NCI-H345 (cell line): ENCODE measurements at regions not wholly inside any gene's neighbourhood (a gene's known extent, or its start where the extent isn't known, plus 50 kb on each side); places are given as distances from the start of the nearest gene placed in this dataset.
"Not testable (repeated sequence)": the region's sequence is repeated elsewhere in the genome, so short reads cannot be mapped to it uniquely, and the experiment has no call there.

Experiments used
- DNase-seq: peaks from one replicate; lab custom pipeline; 2025; lab: John Stamatoyannopoulos, UW

DNA sequence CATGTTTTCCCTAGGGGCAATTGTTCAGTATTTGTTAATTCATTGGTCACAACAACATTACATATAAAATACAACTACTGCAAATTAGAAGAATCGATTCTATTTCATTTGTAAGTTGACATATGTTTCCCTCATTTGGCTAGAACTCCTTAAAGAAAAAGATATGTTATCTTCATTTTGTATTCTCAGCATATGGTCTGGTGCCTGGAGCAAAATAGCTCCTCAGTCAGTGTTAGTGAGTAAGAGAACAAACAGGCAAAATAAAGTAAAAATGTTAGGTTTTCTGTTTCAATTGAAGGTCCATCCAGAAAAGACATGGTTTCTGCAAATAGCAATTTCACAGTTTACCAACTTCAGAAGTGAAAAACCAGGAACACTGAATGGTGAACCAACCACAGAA, 1343.1 kb downstream of the ROBO1 start:
- no peak for DNase-seq

DNA sequence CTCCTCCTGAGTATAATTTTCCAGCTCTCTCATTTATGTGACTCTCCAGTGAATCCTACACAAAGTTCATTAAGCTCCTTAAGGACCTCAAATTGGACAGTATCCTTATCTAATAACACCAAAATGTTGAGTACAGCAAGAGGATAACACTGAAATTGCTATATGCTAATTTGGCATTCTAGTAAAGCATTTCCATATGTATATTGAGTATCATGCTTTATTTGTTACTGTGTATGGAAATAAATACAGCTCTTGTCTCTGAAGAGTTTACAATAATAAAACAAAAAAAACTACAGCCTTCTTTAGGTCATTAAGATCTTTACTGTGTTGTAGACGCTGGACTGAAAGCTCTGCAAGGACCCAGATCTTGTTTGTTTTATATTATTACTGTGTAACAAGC, 1341.3 kb downstream of the ROBO1 start:
- no peak for DNase-seq

GRCh38 chr3:78427303-78427702, 1340.5 kb downstream of the ROBO1 start:
- DNase-seq, result no peak

GRCh38 chr3:78430741-78431140, 1337.1 kb downstream of the ROBO1 start:
- DNase-seq, result no peak

DNA sequence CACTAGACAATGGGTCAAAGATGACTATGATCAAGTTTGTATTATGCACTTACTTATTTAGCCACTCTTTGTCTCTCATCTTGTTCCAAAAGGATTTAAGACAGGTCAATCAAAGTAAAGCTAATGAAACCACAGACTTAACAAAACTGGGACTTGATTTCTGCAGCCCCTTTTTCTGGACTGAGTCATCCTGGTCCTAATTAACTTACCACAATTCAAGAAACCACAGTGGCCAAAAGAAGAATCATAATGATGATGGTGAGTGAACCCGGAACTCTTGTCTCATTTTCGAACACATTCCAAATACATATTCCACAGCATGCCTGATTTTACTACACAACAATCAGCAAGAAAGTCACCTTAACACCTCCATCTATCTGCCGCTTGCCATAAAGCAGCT, 1333.0 kb downstream of the ROBO1 start:
- DNase-seq, result no peak

DNA sequence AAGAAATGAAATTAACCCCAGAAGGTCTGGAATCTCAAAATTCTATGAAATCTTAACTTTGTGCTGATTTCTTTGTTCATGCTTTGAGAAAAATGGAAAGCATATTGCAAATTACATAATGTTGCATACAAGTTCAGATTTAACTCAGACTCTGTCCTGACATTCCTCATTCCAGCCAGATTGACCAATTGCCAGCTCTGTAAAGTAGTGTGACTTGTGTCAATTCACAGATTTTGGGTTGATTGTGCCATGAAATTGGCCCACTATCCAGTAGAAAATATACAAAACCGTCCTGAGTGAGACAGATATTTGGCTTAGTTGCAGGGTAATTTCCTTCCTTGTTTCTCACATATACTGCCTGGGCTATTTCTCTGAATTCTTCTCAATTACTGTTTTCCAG, 1312.6 kb downstream of the ROBO1 start:
- DNase-seq, result no peak

DNA sequence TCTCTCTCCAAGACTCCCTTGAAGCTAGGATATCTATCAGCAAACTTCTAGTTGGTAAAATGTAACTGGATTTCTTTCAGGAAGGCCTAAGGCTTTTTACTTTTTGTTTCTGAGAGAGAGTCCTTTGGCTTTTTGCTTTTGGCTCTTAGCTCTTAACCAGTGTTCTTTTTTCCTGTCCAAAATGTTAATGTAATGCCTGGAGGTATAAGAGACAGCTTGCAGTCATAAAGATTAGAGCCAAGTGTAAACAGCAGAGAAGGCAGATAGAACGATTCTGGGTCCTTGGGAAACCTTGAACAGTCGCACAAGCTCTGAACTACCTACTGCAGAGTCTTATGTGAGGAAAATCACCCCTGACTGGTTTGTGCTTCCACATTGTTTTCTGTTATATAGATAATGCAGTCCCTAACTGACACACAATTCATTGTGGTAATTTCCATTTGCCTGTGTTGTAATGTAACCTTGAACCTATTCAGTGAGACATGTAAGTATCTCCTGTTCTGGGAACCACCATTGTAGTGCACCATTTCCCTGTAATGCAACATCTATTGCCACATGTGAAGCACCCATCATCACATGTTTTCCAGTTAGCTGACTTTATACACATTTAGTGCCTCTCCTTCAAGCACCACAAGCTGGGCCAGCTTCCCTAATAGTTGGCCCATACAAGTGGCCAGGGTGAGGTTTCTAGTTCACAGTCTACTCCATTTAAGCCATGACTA, 1311.9 kb downstream of the ROBO1 start:
- no peak for DNase-seq

DNA sequence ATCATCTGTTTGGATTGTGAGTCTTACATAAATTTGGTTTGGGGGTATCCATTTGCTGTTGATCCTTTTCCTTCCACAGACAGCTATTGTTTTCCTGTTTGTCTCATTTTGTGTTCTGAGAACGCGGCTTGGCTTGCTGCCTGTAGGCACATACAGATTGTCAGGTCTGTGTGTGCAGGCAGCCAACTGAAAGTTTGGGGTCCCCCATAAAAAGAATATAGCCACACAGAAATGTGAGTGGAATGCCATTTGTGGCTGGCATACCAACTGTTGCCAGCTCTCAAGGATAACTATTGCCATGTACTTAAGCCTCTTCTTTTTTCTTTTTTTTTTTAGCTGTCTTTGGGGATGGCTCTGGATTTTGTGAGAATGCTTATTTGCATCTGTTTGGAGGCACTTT, 1308.0 kb downstream of the ROBO1 start:
- no peak for DNase-seq

DNA sequence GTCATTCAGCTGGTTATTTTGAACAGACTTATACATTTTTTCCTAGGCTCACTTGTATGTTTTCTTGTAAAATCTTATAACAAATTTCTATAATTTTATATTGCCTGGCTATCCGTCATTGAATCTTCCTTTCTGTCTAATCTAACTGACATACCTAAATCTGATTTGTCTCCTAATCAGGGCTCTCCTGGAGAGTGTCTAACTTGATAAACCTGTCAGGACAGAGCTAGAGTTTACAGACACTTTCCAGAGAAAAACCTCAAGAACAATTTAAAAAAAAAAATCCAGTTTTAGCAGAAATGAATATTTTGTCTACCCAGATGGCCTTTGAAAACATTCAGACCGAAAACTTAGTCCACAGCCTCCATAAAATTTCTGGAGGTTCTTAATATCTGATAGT, 1305.8 kb downstream of the ROBO1 start:
- no peak for DNase-seq

DNA sequence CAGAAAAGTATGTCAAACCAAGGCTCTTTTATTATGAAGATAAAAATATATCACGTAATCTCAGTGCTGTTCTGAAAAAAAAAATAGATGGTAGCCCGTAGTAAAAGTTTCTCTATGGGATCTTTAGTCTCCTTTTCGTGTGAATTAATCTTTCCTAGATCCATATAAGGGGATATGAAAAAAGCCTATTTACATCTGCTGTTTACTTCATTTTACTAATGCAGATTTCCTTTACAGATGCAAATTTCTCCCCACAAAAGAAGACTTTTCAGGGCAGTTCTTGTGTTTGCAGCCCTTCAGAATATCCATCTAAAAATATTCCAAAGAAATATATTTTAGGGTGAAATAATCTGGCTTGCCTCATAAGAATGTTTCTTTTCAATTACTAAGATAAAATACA, 1291.7 kb downstream of the ROBO1 start:
- DNase-seq, result no peak

DNA sequence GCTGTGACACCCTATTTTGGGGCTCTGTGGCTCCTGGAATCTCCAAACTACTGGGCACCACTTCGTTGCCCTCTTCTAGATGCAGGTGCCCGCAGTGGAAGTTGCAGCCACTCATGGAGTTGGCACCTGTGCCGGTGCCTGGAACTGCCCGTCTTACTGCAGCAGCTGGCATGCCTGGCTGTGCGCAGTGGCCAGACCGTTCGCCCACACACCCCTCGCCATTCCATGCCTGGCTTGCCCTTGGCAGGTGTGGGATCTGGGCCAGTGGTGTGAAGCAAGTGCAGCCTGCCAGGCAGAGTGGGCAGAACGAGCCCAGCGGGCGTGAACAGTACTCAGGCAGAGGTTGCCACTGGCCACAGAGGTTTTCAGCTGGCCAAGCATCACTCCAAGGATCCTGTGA, 1286.7 kb downstream of the ROBO1 start:
- no peak for DNase-seq

DNA sequence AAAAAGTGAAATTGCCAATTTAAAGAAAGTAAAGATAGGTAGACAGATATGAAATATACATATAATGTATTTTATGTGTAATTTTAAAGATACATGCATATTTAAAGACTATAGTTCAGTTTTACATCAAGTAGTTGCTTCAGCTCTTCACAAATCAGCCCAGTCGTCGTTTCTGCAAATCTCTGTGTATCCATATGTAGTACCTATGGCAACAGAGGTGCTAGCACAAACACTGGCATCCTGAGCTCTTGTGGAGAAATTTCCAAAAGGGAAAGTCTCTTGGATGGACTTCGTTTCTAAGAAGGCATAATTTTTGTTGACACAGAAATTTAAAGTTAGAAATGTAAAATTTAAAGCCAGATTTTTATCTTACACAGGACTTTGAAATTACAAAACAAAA, 1284.7 kb downstream of the ROBO1 start:
- no peak for DNase-seq

- no peak for DNase-seq
Observed at GRCh38 chr3:78494851-78495250, 1272.9 kb downstream of the ROBO1 start.

GRCh38 chr3:78495301-78495700, 1272.5 kb downstream of the ROBO1 start:
- no peak for DNase-seq

DNA sequence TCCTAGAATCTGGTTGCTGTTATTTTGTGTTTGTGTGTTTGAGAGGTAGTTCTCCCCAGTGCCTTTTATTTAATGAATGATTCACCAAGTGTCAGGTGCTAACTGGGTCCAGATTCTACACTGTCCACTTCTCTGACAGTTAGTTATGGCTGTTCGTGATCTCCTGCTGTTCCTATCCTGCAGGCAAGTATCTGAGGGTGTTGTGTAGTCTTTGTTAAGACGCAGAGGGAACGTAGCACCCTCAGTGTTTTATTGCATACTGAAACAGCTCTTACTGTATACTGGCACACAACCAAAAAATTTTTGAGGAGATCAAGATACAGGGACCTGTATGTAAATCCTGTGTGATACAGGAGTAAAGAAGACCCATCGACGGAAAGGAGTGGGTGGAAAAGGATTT, 1271.3 kb downstream of the ROBO1 start:
- peak; percentile 77 for DNase-seq

DNA sequence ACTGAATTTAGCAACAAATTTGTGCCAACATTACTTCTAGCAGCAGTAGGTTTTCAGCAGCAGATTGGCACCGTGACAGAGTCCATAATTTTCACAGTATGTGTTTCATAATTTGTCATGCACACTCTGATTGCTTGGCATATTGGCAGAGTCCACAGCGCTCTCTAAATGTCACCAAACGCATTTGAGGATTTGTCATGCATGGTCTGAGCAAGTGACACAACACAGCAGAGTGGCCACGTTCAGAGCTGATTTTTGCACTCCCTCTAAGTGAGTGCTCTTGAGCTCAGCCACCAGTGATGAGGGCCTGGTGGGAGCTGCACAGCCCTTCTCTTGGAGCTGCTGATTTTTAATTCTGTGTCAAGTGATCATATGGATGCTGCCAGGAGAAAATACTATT, 1270.8 kb downstream of the ROBO1 start:
- DNase-seq, result peak; percentile 87

GRCh38 chr3:78497767-78498166, 1270.0 kb downstream of the ROBO1 start:
- no peak for DNase-seq

GRCh38 chr3:78506061-78506460, 1261.7 kb downstream of the ROBO1 start:
- DNase-seq, result no peak

- DNase-seq, result no peak
Observed at GRCh38 chr3:78506581-78507195, 1261.1 kb downstream of the ROBO1 start.

- no peak for DNase-seq
Observed at GRCh38 chr3:78507196-78507984, 1260.4 kb downstream of the ROBO1 start.

GRCh38 chr3:78511840-78512239, 1256.0 kb downstream of the ROBO1 start:
- DNase-seq, result no peak

GRCh38 chr3:78512786-78513185, 1255.0 kb downstream of the ROBO1 start:
- not testable (repeated sequence) for DNase-seq

GRCh38 chr3:78516437-78516836, 1251.4 kb downstream of the ROBO1 start:
- DNase-seq, result no peak
